HEK293 (cell line): ENCODE measurements at regions not wholly inside any gene's neighbourhood (a gene's known extent, or its start where the extent isn't known, plus 50 kb on each side); places are given as distances from the start of the nearest gene placed in this dataset.

Source experiments
- BCL11A ChIP-seq: fragments of 450-650 bp; formaldehyde crosslinking; IDR thresholded peaks from 2 replicates; pipeline ENCODE4 v1.5.1; 2016; ENCODE audit warnings: low read depth, missing biosample characterization, missing genetic modification characterization
- HOXA7 ChIP-seq: sonication (generic); formaldehyde crosslinking; IDR thresholded peaks from 2 replicates; pipeline ENCODE4 v1.8.1; 2022; ENCODE audit warnings: missing genetic modification reagents, borderline replicate concordance
- RBAK ChIP-seq: fragments of 450-650 bp; formaldehyde crosslinking; IDR thresholded peaks from 2 replicates; pipeline ENCODE4 v1.5.1; 2016; ENCODE audit warnings: missing biosample characterization, missing genetic modification characterization
- WT1 ChIP-seq: fragments of 450-650 bp; formaldehyde crosslinking; IDR thresholded peaks from 2 replicates; pipeline ENCODE4 v1.5.1; 2016; ENCODE audit warnings: missing biosample characterization, missing genetic modification characterization
- YY1 ChIP-seq: fragments of 450-650 bp; formaldehyde crosslinking; IDR thresholded peaks from 2 replicates; pipeline ENCODE4 v1.5.1; 2018; ENCODE audit warnings: missing biosample characterization, missing genetic modification characterization
- ZNF404 ChIP-seq: fragments of 450-650 bp; formaldehyde crosslinking; IDR thresholded peaks from 2 replicates; pipeline ENCODE4 v1.5.1; 2017; ENCODE audit warnings: missing biosample characterization, missing genetic modification characterization
- ZNF747 ChIP-seq: fragments of 450-650 bp; formaldehyde crosslinking; IDR thresholded peaks from 2 replicates; pipeline ENCODE4 v1.5.1; 2016; ENCODE audit warnings: missing biosample characterization, missing genetic modification characterization
- TF ChIP-seq, protein P1 (sequence below): fragments of 450-650 bp; formaldehyde crosslinking; IDR thresholded peaks from 2 replicates; pipeline ENCODE4 v1.5.1; 2016; ENCODE audit warnings: missing biosample characterization, missing genetic modification characterization
- TF ChIP-seq, protein P2 (sequence below): fragments of 450-650 bp; formaldehyde crosslinking; IDR thresholded peaks from 2 replicates; pipeline ENCODE4 v1.5.1; 2016; ENCODE audit warnings: missing biosample characterization, missing genetic modification characterization

DNA sequence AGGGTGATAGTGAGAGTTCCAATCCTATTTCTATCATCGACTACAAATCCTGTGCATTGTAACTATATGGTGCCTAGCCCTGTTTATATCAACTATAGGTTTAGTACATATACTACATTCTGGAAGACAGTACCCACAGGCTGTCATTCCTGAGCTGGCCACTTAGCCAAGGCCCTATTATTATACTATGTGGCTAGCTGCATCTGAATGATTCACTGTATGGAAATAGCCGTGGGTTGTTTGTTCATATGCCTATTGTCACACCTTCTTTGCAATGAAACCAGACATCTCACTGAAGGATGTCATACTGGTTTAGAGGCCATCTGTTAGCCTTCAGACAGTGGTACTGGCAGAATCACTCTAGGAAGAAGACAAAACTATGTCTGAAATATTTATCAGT lies 62.3 kb upstream of the FSIP2 start:
- TF ChIP-seq ZNF404 = no peak
- TF ChIP-seq, protein P1, sequence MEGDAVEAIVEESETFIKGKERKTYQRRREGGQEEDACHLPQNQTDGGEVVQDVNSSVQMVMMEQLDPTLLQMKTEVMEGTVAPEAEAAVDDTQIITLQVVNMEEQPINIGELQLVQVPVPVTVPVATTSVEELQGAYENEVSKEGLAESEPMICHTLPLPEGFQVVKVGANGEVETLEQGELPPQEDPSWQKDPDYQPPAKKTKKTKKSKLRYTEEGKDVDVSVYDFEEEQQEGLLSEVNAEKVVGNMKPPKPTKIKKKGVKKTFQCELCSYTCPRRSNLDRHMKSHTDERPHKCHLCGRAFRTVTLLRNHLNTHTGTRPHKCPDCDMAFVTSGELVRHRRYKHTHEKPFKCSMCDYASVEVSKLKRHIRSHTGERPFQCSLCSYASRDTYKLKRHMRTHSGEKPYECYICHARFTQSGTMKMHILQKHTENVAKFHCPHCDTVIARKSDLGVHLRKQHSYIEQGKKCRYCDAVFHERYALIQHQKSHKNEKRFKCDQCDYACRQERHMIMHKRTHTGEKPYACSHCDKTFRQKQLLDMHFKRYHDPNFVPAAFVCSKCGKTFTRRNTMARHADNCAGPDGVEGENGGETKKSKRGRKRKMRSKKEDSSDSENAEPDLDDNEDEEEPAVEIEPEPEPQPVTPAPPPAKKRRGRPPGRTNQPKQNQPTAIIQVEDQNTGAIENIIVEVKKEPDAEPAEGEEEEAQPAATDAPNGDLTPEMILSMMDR (tag by site-specific recombination) = no peak
- no peak for TF ChIP-seq YY1 (tag by site-specific recombination)
- TF ChIP-seq WT1 (tag by site-specific recombination) = no peak
- TF ChIP-seq, protein P2, sequence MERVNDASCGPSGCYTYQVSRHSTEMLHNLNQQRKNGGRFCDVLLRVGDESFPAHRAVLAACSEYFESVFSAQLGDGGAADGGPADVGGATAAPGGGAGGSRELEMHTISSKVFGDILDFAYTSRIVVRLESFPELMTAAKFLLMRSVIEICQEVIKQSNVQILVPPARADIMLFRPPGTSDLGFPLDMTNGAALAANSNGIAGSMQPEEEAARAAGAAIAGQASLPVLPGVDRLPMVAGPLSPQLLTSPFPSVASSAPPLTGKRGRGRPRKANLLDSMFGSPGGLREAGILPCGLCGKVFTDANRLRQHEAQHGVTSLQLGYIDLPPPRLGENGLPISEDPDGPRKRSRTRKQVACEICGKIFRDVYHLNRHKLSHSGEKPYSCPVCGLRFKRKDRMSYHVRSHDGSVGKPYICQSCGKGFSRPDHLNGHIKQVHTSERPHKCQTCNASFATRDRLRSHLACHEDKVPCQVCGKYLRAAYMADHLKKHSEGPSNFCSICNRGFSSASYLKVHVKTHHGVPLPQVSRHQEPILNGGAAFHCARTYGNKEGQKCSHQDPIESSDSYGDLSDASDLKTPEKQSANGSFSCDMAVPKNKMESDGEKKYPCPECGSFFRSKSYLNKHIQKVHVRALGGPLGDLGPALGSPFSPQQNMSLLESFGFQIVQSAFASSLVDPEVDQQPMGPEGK (tag by site-specific recombination) = no peak
- TF ChIP-seq ZNF747 (tag by site-specific recombination) = no peak
- no peak for TF ChIP-seq BCL11A
- TF ChIP-seq RBAK = no peak
- no peak for TF ChIP-seq HOXA7 (CRISPR knock-in tag)
